GM18520 (cell line): ENCODE measurements at regions not wholly inside any gene's neighbourhood (a gene's known extent, or its start where the extent isn't known, plus 50 kb on each side); places are given as distances from the start of the nearest gene placed in this dataset.
"Not testable (repeated sequence)": the region's sequence is repeated elsewhere in the genome, so short reads cannot be mapped to it uniquely, and the experiment has no call there.

ENCODE experiments used
- ATAC-seq: cut with Tn5 transposase; IDR thresholded peaks from one replicate; pipeline ENCODE4 v1.9.1; 2021; ENCODE audit not compliant: unreplicated experiment

- no peak for ATAC-seq
Observed at GRCh38 chr13:33649212-33649878, 168.6 kb upstream of the RFC3 start.

- no peak for ATAC-seq
Observed at GRCh38 chr13:33651766-33652165, 166.2 kb upstream of the RFC3 start.

- no peak for ATAC-seq
Observed at GRCh38 chr13:33657274-33657673, 160.7 kb upstream of the RFC3 start.

- ATAC-seq = no peak
Observed at GRCh38 chr13:33659466-33659865, 158.5 kb upstream of the RFC3 start.

- no peak for ATAC-seq
Observed at GRCh38 chr13:33659894-33660293, 158.1 kb upstream of the RFC3 start.

GRCh38 chr13:33662392-33662791 lies 155.6 kb upstream of the RFC3 start:
- ATAC-seq = no peak

GRCh38 chr13:33665626-33666175 lies 152.2 kb upstream of the RFC3 start:
- ATAC-seq = no peak

- ATAC-seq = no peak
Observed at GRCh38 chr13:33671560-33671959, 146.4 kb upstream of the RFC3 start.

GRCh38 chr13:33672022-33672421 lies 145.9 kb upstream of the RFC3 start:
- not testable (repeated sequence) for ATAC-seq

GRCh38 chr13:33676045-33676989 lies 141.6 kb upstream of the RFC3 start:
- ATAC-seq = no peak

- ATAC-seq = no peak
Observed at GRCh38 chr13:33677215-33677614, 140.7 kb upstream of the RFC3 start.

- ATAC-seq = no peak
Observed at GRCh38 chr13:33678084-33678483, 139.9 kb upstream of the RFC3 start.

- peak; percentile 93 for ATAC-seq
Observed at GRCh38 chr13:33678906-33679657, 138.9 kb upstream of the RFC3 start.

- ATAC-seq = no peak
Observed at GRCh38 chr13:33679658-33680012, 138.3 kb upstream of the RFC3 start.

GRCh38 chr13:33682020-33682564 lies 135.9 kb upstream of the RFC3 start:
- ATAC-seq = no peak

GRCh38 chr13:33682646-33683045 lies 135.3 kb upstream of the RFC3 start:
- not testable (repeated sequence) for ATAC-seq

- ATAC-seq = no peak
Observed at GRCh38 chr13:33683376-33683775, 134.6 kb upstream of the RFC3 start.

GRCh38 chr13:33684874-33685273 lies 133.1 kb upstream of the RFC3 start:
- ATAC-seq = no peak

GRCh38 chr13:33686772-33687480 lies 131.0 kb upstream of the RFC3 start:
- no peak for ATAC-seq

- no peak for ATAC-seq
Observed at GRCh38 chr13:33690354-33690753, 127.6 kb upstream of the RFC3 start.
